ENCODE measurements at regions not wholly inside any gene's neighbourhood (a gene's known extent, or its start where the extent isn't known, plus 50 kb on each side); places are given as distances from the start of the nearest gene placed in this dataset.

DNA sequence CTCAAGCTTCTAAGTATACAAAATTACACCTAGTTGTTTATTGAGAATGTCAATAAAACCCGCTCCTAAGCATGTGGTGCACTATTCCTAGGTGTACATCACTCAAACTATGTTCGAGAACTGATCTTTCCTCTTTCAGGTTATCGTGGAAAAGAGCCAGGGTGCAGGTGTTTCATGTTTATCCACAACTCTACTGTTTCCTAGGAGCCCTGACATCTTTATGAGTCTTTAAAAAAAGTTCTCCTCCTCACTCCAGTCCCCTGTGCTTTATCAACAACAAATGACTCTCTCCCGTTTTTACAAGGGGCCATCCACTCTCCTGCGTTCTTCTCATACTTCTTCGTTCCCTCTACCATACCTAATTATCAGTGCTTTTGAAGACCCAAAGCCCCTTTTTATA, 78.8 kb upstream of the NFIL3 start:
- DNase-seq (ENCODE audit: low read depth) (no peak), FAIRE-seq (no peak)
- Mint-ChIP-seq H3K9me3 (ENCODE audit: unreplicated experiment) (peaks cover 2% of the 10 kb centered on the region), H3K27ac (ENCODE audit: unreplicated experiment) (no peak overlapping the region), H3K4me3 (ENCODE audit: unreplicated experiment) (no peak overlapping the region), H3K4me1 (ENCODE audit: low read depth, unreplicated experiment) (peaks cover 22% of the 10 kb centered on the region), H3K27me3 (ENCODE audit: low read depth, unreplicated experiment) (no peaks in the 10 kb centered on the region), H3K36me3 (ENCODE audit: low read depth, unreplicated experiment) (peaks cover 10% of the 10 kb centered on the region)
- Histone ChIP-seq H3K4me3 (ENCODE audit: insufficient read depth, low read depth, low read length) (no peak overlapping the region), H3K4me2 (ENCODE audit: low read length) (no peak overlapping the region), H3K27me3 (ENCODE audit: insufficient read depth, low read length) (no peaks in the 10 kb centered on the region), H3K79me2 (ENCODE audit: insufficient read depth, low read length) (no peaks in the 10 kb centered on the region), H3K27ac (ENCODE audit: low read depth, low read length) (no peak overlapping the region), H4K20me1 (ENCODE audit: insufficient read depth, low read length) (no peaks in the 10 kb centered on the region), H2AFZ (ENCODE audit: low read depth, low read length) (no peak overlapping the region), H3K4me1 (ENCODE audit: insufficient read depth, low read length) (peaks cover 18% of the 10 kb centered on the region), H3K36me3 (ENCODE audit: insufficient read depth, low read length) (no peaks in the 10 kb centered on the region), H3K9me3 (ENCODE audit: insufficient read depth, low read depth, low read length) (no peaks in the 10 kb centered on the region), H3K9ac (ENCODE audit: low read length) (no peak overlapping the region)
- no peak for TF ChIP-seq EZH2 (IDR thresholded peaks at IDR 0.05; ENCODE audit: insufficient read depth, low read length)

DNA sequence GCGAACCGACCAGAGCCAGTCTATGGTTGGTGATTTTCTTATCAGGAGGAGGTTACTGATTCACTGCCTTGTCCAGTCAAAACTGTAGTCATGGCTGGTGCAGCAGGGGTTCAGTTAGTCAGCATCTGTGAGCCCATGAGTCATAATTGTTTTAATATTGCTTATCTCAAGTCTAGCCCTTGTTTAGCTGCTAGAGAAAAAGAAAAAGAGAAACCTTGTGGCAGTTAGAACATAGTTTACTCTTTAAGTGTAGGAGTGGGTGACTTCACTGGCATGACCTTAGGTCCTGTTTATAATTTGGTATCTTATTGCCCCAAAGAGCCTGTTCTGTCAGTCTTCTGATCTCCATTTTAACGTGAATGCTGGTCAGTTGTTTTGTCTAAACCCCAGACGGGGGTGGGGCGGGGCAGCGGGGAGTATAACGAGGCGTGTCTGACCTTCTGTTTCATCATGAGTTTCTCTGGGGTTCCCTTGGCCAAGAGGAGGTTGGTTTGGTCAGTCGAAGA, 76.9 kb upstream of the NFIL3 start:
- peak; percentile 96 for DNase-seq (ENCODE audit: low read depth)
- peak overlapping the region; percentile 89 for H3K27ac ChIP-seq (ENCODE audit: low read depth, low read length)
- no peak overlapping the region for H2AFZ ChIP-seq (ENCODE audit: low read depth, low read length)

DNA sequence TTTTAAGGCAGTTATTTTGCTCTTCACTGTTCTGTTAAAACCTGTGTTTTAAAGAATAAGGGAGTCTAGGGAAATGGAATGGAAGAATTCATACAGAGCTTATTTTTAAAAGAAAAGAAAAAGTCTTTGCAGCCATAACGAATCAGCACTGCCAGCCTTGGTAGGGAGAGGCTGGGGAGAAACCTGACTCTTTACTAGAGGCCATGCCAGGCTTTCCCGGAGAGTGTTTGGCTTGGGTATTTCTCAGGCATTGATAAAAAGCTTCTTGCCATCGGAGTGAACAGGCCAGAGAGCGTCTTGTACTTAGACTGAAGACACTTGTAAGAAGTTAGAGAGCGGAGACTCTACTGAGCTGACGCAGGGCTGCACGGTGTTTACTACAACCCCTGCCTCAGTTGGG, 72.7 kb upstream of the NFIL3 start:
- TF ChIP-seq, protein P1, sequence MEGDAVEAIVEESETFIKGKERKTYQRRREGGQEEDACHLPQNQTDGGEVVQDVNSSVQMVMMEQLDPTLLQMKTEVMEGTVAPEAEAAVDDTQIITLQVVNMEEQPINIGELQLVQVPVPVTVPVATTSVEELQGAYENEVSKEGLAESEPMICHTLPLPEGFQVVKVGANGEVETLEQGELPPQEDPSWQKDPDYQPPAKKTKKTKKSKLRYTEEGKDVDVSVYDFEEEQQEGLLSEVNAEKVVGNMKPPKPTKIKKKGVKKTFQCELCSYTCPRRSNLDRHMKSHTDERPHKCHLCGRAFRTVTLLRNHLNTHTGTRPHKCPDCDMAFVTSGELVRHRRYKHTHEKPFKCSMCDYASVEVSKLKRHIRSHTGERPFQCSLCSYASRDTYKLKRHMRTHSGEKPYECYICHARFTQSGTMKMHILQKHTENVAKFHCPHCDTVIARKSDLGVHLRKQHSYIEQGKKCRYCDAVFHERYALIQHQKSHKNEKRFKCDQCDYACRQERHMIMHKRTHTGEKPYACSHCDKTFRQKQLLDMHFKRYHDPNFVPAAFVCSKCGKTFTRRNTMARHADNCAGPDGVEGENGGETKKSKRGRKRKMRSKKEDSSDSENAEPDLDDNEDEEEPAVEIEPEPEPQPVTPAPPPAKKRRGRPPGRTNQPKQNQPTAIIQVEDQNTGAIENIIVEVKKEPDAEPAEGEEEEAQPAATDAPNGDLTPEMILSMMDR (IDR thresholded peaks at IDR 0.05; ENCODE audit: insufficient read depth, low read depth, low read length): no peak
- no peak for TF ChIP-seq EZH2 (IDR thresholded peaks at IDR 0.05; ENCODE audit: insufficient read depth, low read length)
- H4K20me1 ChIP-seq (ENCODE audit: insufficient read depth, low read length): no peaks in the 10 kb centered on the region
- peak overlapping the region; percentile 93 for H3K27ac Mint-ChIP-seq (ENCODE audit: unreplicated experiment)
- peak overlapping the region; percentile 70 for H3K4me2 ChIP-seq (ENCODE audit: low read length)
- no peaks in the 10 kb centered on the region for H3K9me3 ChIP-seq (ENCODE audit: insufficient read depth, low read depth, low read length)
- H3K27me3 Mint-ChIP-seq (ENCODE audit: low read depth, unreplicated experiment): no peaks in the 10 kb centered on the region
- no peaks in the 10 kb centered on the region for H3K79me2 ChIP-seq (ENCODE audit: insufficient read depth, low read length)
- no peak overlapping the region for H3K4me3 ChIP-seq (ENCODE audit: insufficient read depth, low read depth, low read length)
- H3K4me1 Mint-ChIP-seq (ENCODE audit: low read depth, unreplicated experiment): peaks cover 39% of the 10 kb centered on the region
- DNase-seq (ENCODE audit: low read depth) (no peak), FAIRE-seq (no peak)
- no peak overlapping the region for H3K4me3 Mint-ChIP-seq (ENCODE audit: unreplicated experiment)
- no peak overlapping the region for H2AFZ ChIP-seq (ENCODE audit: low read depth, low read length)
- peaks cover 35% of the 10 kb centered on the region for H3K4me1 ChIP-seq (ENCODE audit: insufficient read depth, low read length)
- H3K36me3 Mint-ChIP-seq (ENCODE audit: low read depth, unreplicated experiment): no peaks in the 10 kb centered on the region
- peak overlapping the region; percentile 99 for H3K27ac ChIP-seq (ENCODE audit: low read depth, low read length)
- H3K27me3 ChIP-seq (ENCODE audit: insufficient read depth, low read length): no peaks in the 10 kb centered on the region
- H3K9ac ChIP-seq (ENCODE audit: low read length): peak overlapping the region; percentile 87
- H3K36me3 ChIP-seq (ENCODE audit: insufficient read depth, low read length): no peaks in the 10 kb centered on the region
- H3K9me3 Mint-ChIP-seq (ENCODE audit: unreplicated experiment): peaks cover 2% of the 10 kb centered on the region

More for the DNA sequence above, 76.9 kb upstream of the NFIL3 start:
- Mint-ChIP-seq H3K27me3 (ENCODE audit: low read depth, unreplicated experiment) (no peaks in the 10 kb centered on the region), H3K27ac (ENCODE audit: unreplicated experiment) (peak overlapping the region; percentile 95), H3K4me3 (ENCODE audit: unreplicated experiment) (no peak overlapping the region), H3K4me1 (ENCODE audit: low read depth, unreplicated experiment) (peaks cover 33% of the 10 kb centered on the region), H3K36me3 (ENCODE audit: low read depth, unreplicated experiment) (peaks cover 6% of the 10 kb centered on the region), H3K9me3 (ENCODE audit: unreplicated experiment) (peaks cover 2% of the 10 kb centered on the region)
- H3K9me3 ChIP-seq (ENCODE audit: insufficient read depth, low read depth, low read length): no peaks in the 10 kb centered on the region
- H3K27me3 ChIP-seq (ENCODE audit: insufficient read depth, low read length): no peaks in the 10 kb centered on the region
- peak; percentile 39 for FAIRE-seq
- H3K4me1 ChIP-seq (ENCODE audit: insufficient read depth, low read length): peaks cover 30% of the 10 kb centered on the region
- no peaks in the 10 kb centered on the region for H3K79me2 ChIP-seq (ENCODE audit: insufficient read depth, low read length)
- H4K20me1 ChIP-seq (ENCODE audit: insufficient read depth, low read length): no peaks in the 10 kb centered on the region
- peak overlapping the region; percentile 7 for H3K4me3 ChIP-seq (ENCODE audit: insufficient read depth, low read depth, low read length)
- H3K9ac ChIP-seq (ENCODE audit: low read length): peak overlapping the region; percentile 78
- TF ChIP-seq EZH2 (IDR thresholded peaks at IDR 0.05; ENCODE audit: insufficient read depth, low read length): no peak
- TF ChIP-seq, protein P1 (IDR thresholded peaks at IDR 0.05; ENCODE audit: insufficient read depth, low read depth, low read length): no peak
- H3K4me2 ChIP-seq (ENCODE audit: low read length): peak overlapping the region; percentile 79
- no peaks in the 10 kb centered on the region for H3K36me3 ChIP-seq (ENCODE audit: insufficient read depth, low read length)
